ENCODE measurements at regions not wholly inside any gene's neighbourhood (a gene's known extent, or its start where the extent isn't known, plus 50 kb on each side); places are given as distances from the start of the nearest gene placed in this dataset.

- no peaks in the 10 kb centered on the region; the same call in 1 of the 2 replicates for H3K27me3 Mint-ChIP-seq (ENCODE audit: low read depth)
- no peak overlapping the region for H3K18ac ChIP-seq (ENCODE audit: insufficient read length, low read depth, low read length)
- no peak overlapping the region for H3K4me3 Mint-ChIP-seq
- H2BK5ac ChIP-seq (ENCODE audit: insufficient read length, low read length), result no peak overlapping the region
- peaks cover 5% of the 10 kb centered on the region for H3K9me3 ChIP-seq (ENCODE audit: control insufficient read depth, low read depth, low read length)
- no peaks in the 10 kb centered on the region for H3K79me2 ChIP-seq (ENCODE audit: insufficient read depth, low read length)
- H3K23me2 ChIP-seq (ENCODE audit: insufficient read length, low read depth, low read length, poor library complexity, severe bottlenecking), result no peaks in the 10 kb centered on the region
- no peaks in the 10 kb centered on the region for H3K4me1 ChIP-seq (ENCODE audit: insufficient read depth, low read length)
- H3K9me3 Mint-ChIP-seq, result peaks cover 14 to 19% of the 10 kb centered on the region in 2 experiments
- H3K56ac ChIP-seq (ENCODE audit: insufficient read length, low read depth, low read length), result no peak overlapping the region
- H4K5ac ChIP-seq (ENCODE audit: insufficient read length, low read depth, low read length), result no peak overlapping the region
- no peak for DNase-seq
- H2BK12ac ChIP-seq (ENCODE audit: insufficient read length, low read depth, low read length), result no peak overlapping the region
- no peak overlapping the region for H3K27ac ChIP-seq (ENCODE audit: insufficient read length, low read depth, low read length)
- no peak overlapping the region for H2AFZ ChIP-seq (ENCODE audit: low read length)
- no peak overlapping the region; a peak in 1 of 7 replicates for H3K27ac Mint-ChIP-seq
- H3T11ph ChIP-seq (ENCODE audit: low read length), result no peak overlapping the region
- H3K36me3 Mint-ChIP-seq (ENCODE audit: insufficient read depth in 1 of 3, low read depth in 3 of 3), result peaks cover 5 to 18% (median 5%) of the 10 kb centered on the region in 3 experiments; a peak in 5 of 7 replicates
- no peak overlapping the region for H3K4ac ChIP-seq (ENCODE audit: low read depth, low read length)
- H2AK5ac ChIP-seq (ENCODE audit: insufficient read length, low read length), result no peak overlapping the region
- TF ChIP-seq, protein P1, sequence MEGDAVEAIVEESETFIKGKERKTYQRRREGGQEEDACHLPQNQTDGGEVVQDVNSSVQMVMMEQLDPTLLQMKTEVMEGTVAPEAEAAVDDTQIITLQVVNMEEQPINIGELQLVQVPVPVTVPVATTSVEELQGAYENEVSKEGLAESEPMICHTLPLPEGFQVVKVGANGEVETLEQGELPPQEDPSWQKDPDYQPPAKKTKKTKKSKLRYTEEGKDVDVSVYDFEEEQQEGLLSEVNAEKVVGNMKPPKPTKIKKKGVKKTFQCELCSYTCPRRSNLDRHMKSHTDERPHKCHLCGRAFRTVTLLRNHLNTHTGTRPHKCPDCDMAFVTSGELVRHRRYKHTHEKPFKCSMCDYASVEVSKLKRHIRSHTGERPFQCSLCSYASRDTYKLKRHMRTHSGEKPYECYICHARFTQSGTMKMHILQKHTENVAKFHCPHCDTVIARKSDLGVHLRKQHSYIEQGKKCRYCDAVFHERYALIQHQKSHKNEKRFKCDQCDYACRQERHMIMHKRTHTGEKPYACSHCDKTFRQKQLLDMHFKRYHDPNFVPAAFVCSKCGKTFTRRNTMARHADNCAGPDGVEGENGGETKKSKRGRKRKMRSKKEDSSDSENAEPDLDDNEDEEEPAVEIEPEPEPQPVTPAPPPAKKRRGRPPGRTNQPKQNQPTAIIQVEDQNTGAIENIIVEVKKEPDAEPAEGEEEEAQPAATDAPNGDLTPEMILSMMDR (conservative IDR thresholded peaks at IDR 0.05), result no peak
- H4K91ac ChIP-seq (ENCODE audit: insufficient read length, low read depth, low read length), result no peak overlapping the region
- H2BK20ac ChIP-seq (ENCODE audit: low read depth, low read length, poor library complexity, severe bottlenecking), result no peak overlapping the region
- no peaks in the 10 kb centered on the region for H3K79me1 ChIP-seq (ENCODE audit: insufficient read depth, low read depth, low read length, poor library complexity, severe bottlenecking)
- no CpG with 5 or more reads among the region's 8 CpGs for WGBS (ENCODE audit: extremely low coverage, insufficient read length, low lambda C conversion rate)
- H3K27me3 ChIP-seq (ENCODE audit: insufficient read depth, low read length), result no peaks in the 10 kb centered on the region
- H2BK120ac ChIP-seq (ENCODE audit: low read depth, low read length, poor library complexity, severe bottlenecking), result no peak overlapping the region
- no peak overlapping the region for H3K4me2 ChIP-seq (ENCODE audit: insufficient read depth, insufficient read length, low read length)
- H4K20me1 ChIP-seq (ENCODE audit: control insufficient read depth, insufficient read depth, insufficient read length), result no peaks in the 10 kb centered on the region
- H3K9ac ChIP-seq (ENCODE audit: extremely low read depth, insufficient read length, low read length), result no peak overlapping the region
- no peak overlapping the region for H3K23ac ChIP-seq (ENCODE audit: insufficient read length, low read depth, low read length)
- H3K14ac ChIP-seq (ENCODE audit: insufficient read depth, low read length), result no peak overlapping the region
- H3K4me1 Mint-ChIP-seq, result no peaks in the 10 kb centered on the region
- H4K8ac ChIP-seq (replicated peaks; ENCODE audit: insufficient read length, low read depth, low read length), result no peak overlapping the region
- no peak overlapping the region for H2BK15ac ChIP-seq (ENCODE audit: low read depth, low read length)
These were observed 312.3 kb upstream of the ID2 start for GRCh38 chr2:8369522-8369921.

All from H9 (cell line).